Keratinocyte (primary cell): ENCODE measurements at regions not wholly inside any gene's neighbourhood (a gene's known extent, or its start where the extent isn't known, plus 50 kb on each side); places are given as distances from the start of the nearest gene placed in this dataset.

Experiments
- CTCF ChIP-seq, 3 experiments: IDR thresholded peaks in 1 of 3; conservative IDR thresholded peaks in 1 of 3; optimal IDR thresholded peaks in 1 of 3; 2 replicates in 2 of 3; 3 replicates in 1 of 3; pipeline versions ENCODE3 to v1.5.1; 2011; ENCODE audit warnings: low read length in 3 of 3, mild to moderate bottlenecking in 3 of 3, moderate library complexity in 2 of 3, control low read depth in 1 of 3, inconsistent platforms in 1 of 3; ENCODE audit not compliant: insufficient read depth in 2 of 3; ENCODE audit errors: extremely low read depth in 1 of 3
- EZH2 ChIP-seq: IDR thresholded peaks from one replicate; pipeline ENCODE4 v1.6.1; 2012; ENCODE audit warnings: inconsistent platforms, mild to moderate bottlenecking, low read length, moderate library complexity

GRCh38 chr5:111932199-111932598, 175.2 kb upstream of the NREP start:
- TF ChIP-seq EZH2 (no peak), CTCF (optimal IDR thresholded peaks at IDR 0.05 in 1 of 3, IDR thresholded peaks at IDR 0.05 in 1 of 3, conservative IDR thresholded peaks at IDR 0.05 in 1 of 3; ENCODE audit: extremely low read depth in 1 of 3, insufficient read depth in 2 of 3, low read length in 3 of 3) (no peak)
